DOHH2 (cell line): ENCODE measurements at regions not wholly inside any gene's neighbourhood (a gene's known extent, or its start where the extent isn't known, plus 50 kb on each side); places are given as distances from the start of the nearest gene placed in this dataset.
A peak's percentile ranks its signal among the peaks of the same experiment; 100 is the strongest.

Source experiments
- H3F3A ChIP-seq: fragments of 200-600 bp; sonication (generic), shearing (Covaris generic); 2 replicates; pipeline ENCODE4 v1.6.0; 2016; ENCODE audit warnings: antibody characterized with exemption, mild to moderate bottlenecking; ENCODE audit not compliant: control insufficient read depth, insufficient read depth
- H3K27ac ChIP-seq: fragments of 200-600 bp; sonication (generic); 2 replicates; pipeline ENCODE4 v1.5.1; 2014; ENCODE audit warnings: low read depth, mild to moderate bottlenecking, low read length, moderate library complexity
- H3K27me3 ChIP-seq: fragments of 200-600 bp; sonication (generic); 2 replicates; pipeline ENCODE4 v1.6.1; 2014; ENCODE audit warnings: mild to moderate bottlenecking, low read length, mixed read lengths; ENCODE audit not compliant: control insufficient read depth
- H3K36me3 ChIP-seq: fragments of 200-600 bp; sonication (generic); 2 replicates; pipeline ENCODE4 v1.6.1; 2014; ENCODE audit warnings: mild to moderate bottlenecking, low read length, moderate library complexity, mixed read lengths; ENCODE audit not compliant: control insufficient read depth
- H3K4me1 ChIP-seq: fragments of 200-600 bp; sonication (generic); 2 replicates; pipeline ENCODE4 v1.6.1; 2014; ENCODE audit warnings: mild to moderate bottlenecking, low read length, mixed read lengths; ENCODE audit not compliant: control insufficient read depth
- H3K4me2 ChIP-seq: fragments of 200-600 bp; sonication (generic); 2 replicates; pipeline ENCODE4 v1.6.0; 2014; ENCODE audit warnings: mild to moderate bottlenecking, low read length, moderate library complexity
- H3K4me3 ChIP-seq: fragments of 200-600 bp; sonication (generic); 2 replicates; pipeline ENCODE4 v1.5.1; 2014; ENCODE audit warnings: mild to moderate bottlenecking, low read length, mixed read lengths
- H3K79me2 ChIP-seq: fragments of 200-600 bp; sonication (generic); 2 replicates; pipeline ENCODE4 v1.6.1; 2014; ENCODE audit warnings: mild to moderate bottlenecking, low read length, mixed read lengths; ENCODE audit not compliant: control insufficient read depth
- H3K9me2 ChIP-seq: fragments of 200-600 bp; sonication (generic); replicated peaks from 2 replicates; pipeline ENCODE4 v1.6.1; 2014; ENCODE audit warnings: mild to moderate bottlenecking, low read length, mixed read lengths; ENCODE audit not compliant: control insufficient read depth
- H3K9me3 ChIP-seq: fragments of 200-600 bp; sonication (generic); 2 replicates; pipeline ENCODE4 v1.6.1; 2014; ENCODE audit warnings: antibody characterized with exemption, low read length, mixed read lengths; ENCODE audit not compliant: control insufficient read depth, insufficient read depth
- H4K20me1 ChIP-seq: fragments of 200-600 bp; sonication (generic); 2 replicates; pipeline ENCODE4 v1.6.0; 2014; ENCODE audit warnings: low read depth, mild to moderate bottlenecking, antibody characterized with exemption, low read length, moderate library complexity; ENCODE audit not compliant: control insufficient read depth, insufficient read depth
- CTCF ChIP-seq: fragments of 200-600 bp; sonication (generic); IDR thresholded peaks from one replicate; pipeline ENCODE4 v1.5.1; 2014; ENCODE audit warnings: antibody characterized with exemption, mild to moderate bottlenecking, low read depth, low read length; ENCODE audit not compliant: poor library complexity, severe bottlenecking
- EZH2phosphoT487 ChIP-seq: fragments of 200-600 bp; sonication (generic); IDR thresholded peaks from 2 replicates; pipeline ENCODE4 v1.6.1; 2017; ENCODE audit warnings: borderline replicate concordance, mild to moderate bottlenecking, antibody characterized with exemption, low read length, moderate library complexity, mixed read lengths

GRCh38 chr3:16697443-16698147 lies 92.4 kb upstream of the DAZL start:
- Histone ChIP-seq H3K9me3 (no peaks in the 10 kb centered on the region), H3K4me1 (peaks cover 28% of the 10 kb centered on the region), H3F3A (no peaks in the 10 kb centered on the region), H3K9me2 (no peaks in the 10 kb centered on the region), H3K27ac (peak overlapping the region; percentile 10; the same call in 1 of the 2 replicates), H4K20me1 (no peaks in the 10 kb centered on the region), H3K27me3 (no peaks in the 10 kb centered on the region), H3K36me3 (no peaks in the 10 kb centered on the region), H3K4me3 (peak overlapping the region; percentile 48), H3K79me2 (no peaks in the 10 kb centered on the region), H3K4me2 (peak overlapping the region; percentile 49)
- TF ChIP-seq EZH2phosphoT487: no peak
- TF ChIP-seq CTCF: no peak

- H3K27me3 ChIP-seq: 0 out of 2 replicates have a peak, but pooled peaks cover 2% of the 10 kb centered on the region
- no peaks in the 10 kb centered on the region for H4K20me1 ChIP-seq
- TF ChIP-seq EZH2phosphoT487: no peak
- TF ChIP-seq CTCF: no peak
- no peaks in the 10 kb centered on the region for H3K36me3 ChIP-seq
- no peaks in the 10 kb centered on the region for H3K79me2 ChIP-seq
- no peaks in the 10 kb centered on the region for H3K9me3 ChIP-seq
- no peak overlapping the region for H3K4me3 ChIP-seq
- H3K4me2 ChIP-seq: no peak overlapping the region
- no peaks in the 10 kb centered on the region for H3F3A ChIP-seq
- no peaks in the 10 kb centered on the region for H3K9me2 ChIP-seq
- peaks cover 27% of the 10 kb centered on the region for H3K4me1 ChIP-seq
- H3K27ac ChIP-seq: no peak overlapping the region
These were observed 95.4 kb upstream of the DAZL start for GRCh38 chr3:16700651-16701050.

GRCh38 chr3:16704941-16705340 lies 99.7 kb upstream of the DAZL start:
- Histone ChIP-seq H3K4me1 (no peaks in the 10 kb centered on the region), H3K4me3 (no peak overlapping the region), H3K27ac (no peak overlapping the region), H3K9me2 (no peaks in the 10 kb centered on the region), H4K20me1 (no peaks in the 10 kb centered on the region), H3K27me3 (0 out of 2 replicates have a peak, but pooled peaks cover 2% of the 10 kb centered on the region), H3K79me2 (no peaks in the 10 kb centered on the region), H3K9me3 (no peaks in the 10 kb centered on the region), H3K4me2 (no peak overlapping the region), H3F3A (no peaks in the 10 kb centered on the region), H3K36me3 (no peaks in the 10 kb centered on the region)
- TF ChIP-seq EZH2phosphoT487: no peak
- TF ChIP-seq CTCF: no peak
